Ovary (tissue), 7 donors: ENCODE measurements at regions not wholly inside any gene's neighbourhood (a gene's known extent, or its start where the extent isn't known, plus 50 kb on each side); places are given as distances from the start of the nearest gene placed in this dataset.

Experiments used
- DNase-seq, 5 donors: peaks; one replicate each; pipeline ENCODE4 v3.0.0-alpha.2; 2019 to 2020
- H3K27ac ChIP-seq, 2 donors: fragments of 200-600 bp; one replicate each; pipeline versions ENCODE4 v1.5.1 to v1.8.0; 2019 to 2022
- H3K27me3 ChIP-seq: fragments of 200-600 bp; one replicate; pipeline ENCODE4 v1.8.0; 2022
- H3K36me3 ChIP-seq: fragments of 200-600 bp; sonication (generic); one replicate; pipeline ENCODE4 v1.5.1; 2019
- H3K4me1 ChIP-seq: one replicate; pipeline ENCODE4 v1.8.1; 2013; ENCODE audit warnings: mild to moderate bottlenecking, moderate library complexity; ENCODE audit not compliant: insufficient read depth
- H3K4me3 ChIP-seq: fragments of 200-600 bp; sonication (generic); one replicate; pipeline ENCODE4 v1.5.1; 2017
- H3K9me3 ChIP-seq, 2 donors: fragments of 200-600 bp in 1 of 2; sonication (generic) in 1 of 2; one replicate each; pipeline versions ENCODE4 v1.5.1 to v1.8.1; 2013 to 2019; ENCODE audit warnings: mild to moderate bottlenecking in 1 of 2, moderate library complexity in 1 of 2
- EP300 ChIP-seq: sonication (generic); formaldehyde crosslinking; IDR thresholded peaks from one replicate; pipeline ENCODE4 v1.6.1; 2017; ENCODE audit warnings: antibody characterized with exemption
- POLR2A ChIP-seq: fragments of 450-650 bp; IDR thresholded peaks from one replicate; pipeline ENCODE4 v1.6.1; 2017; ENCODE audit warnings: antibody characterized with exemption, mild to moderate bottlenecking, moderate library complexity
- WGBS, 3 donors: extraction: QIAGEN DNeasy Blood & Tissue Kit in 1 of 3; methylation state at CpG; one replicate each; pipeline versions ENCODE4 v1.1.5 to v1.1.7; 2013 to 2017; 5-methylcytosine and 5-hydroxymethylcytosine counted together
- intact Hi-C, 4 donors: fragments of 100-400 bp; cut with DNase I; formaldehyde crosslinking; loops; one replicate each; pipeline versions ENCODE4 v1.11.0 to v1.15.1; 2022 to 2023
- TF ChIP-seq, protein P1 (sequence below), 3 donors: fragments of 450-650 bp in 2 of 3; fragments of 200-600 bp in 1 of 3; IDR thresholded peaks; one replicate each; pipeline versions ENCODE4 v1.5.1 to v1.8.0; 2016 to 2022; ENCODE audit warnings: antibody characterized with exemption in 3 of 3, mild to moderate bottlenecking in 1 of 3
- donor health status: DM: no; HTN: no; CAD: no; lungs with moderate emphysema.
- donor health status: DM: no; HTN: no; CAD: no.
- donor health status: Bipolar disorder and iron deficiency.
- donor health status: DM: no; HTN: no; CAD: no.
- donor health status: DM: yes; HTN: yes; CAD: no.

DNA sequence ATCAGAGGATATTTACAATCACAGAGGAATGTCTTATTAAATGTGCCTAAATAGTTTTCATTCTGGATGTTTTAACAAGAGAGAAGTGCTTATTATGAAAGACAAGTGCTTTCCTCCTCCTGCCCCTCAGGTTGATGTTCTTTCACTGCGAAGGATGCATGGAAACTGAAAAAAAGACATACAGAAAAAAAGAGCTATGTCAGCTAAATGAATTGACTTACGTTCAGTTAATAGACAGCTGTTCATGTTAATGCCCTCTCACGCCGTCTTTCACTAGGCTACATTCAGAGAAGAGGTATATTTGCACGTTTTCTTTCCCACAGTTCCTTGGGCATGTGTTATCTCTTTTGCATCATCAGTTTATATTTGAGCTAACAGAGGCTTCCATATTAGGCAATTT is 821.8 kb upstream of the PCDH9 start:
- intact Hi-C loops: no loop called here
- WGBS, 3 donors: 70 to 71% (median 71%) methylated on average over 5 of the region's 5 CpGs
- Histone ChIP-seq H3K27ac (no peak overlapping the region), H3K36me3 (no peaks in the 10 kb centered on the region), H3K4me3 (no peak overlapping the region), H3K9me3 (no peaks in the 10 kb centered on the region), H3K4me1 (no peaks in the 10 kb centered on the region), H3K27me3 (no peaks in the 10 kb centered on the region)
- TF ChIP-seq, protein P1, sequence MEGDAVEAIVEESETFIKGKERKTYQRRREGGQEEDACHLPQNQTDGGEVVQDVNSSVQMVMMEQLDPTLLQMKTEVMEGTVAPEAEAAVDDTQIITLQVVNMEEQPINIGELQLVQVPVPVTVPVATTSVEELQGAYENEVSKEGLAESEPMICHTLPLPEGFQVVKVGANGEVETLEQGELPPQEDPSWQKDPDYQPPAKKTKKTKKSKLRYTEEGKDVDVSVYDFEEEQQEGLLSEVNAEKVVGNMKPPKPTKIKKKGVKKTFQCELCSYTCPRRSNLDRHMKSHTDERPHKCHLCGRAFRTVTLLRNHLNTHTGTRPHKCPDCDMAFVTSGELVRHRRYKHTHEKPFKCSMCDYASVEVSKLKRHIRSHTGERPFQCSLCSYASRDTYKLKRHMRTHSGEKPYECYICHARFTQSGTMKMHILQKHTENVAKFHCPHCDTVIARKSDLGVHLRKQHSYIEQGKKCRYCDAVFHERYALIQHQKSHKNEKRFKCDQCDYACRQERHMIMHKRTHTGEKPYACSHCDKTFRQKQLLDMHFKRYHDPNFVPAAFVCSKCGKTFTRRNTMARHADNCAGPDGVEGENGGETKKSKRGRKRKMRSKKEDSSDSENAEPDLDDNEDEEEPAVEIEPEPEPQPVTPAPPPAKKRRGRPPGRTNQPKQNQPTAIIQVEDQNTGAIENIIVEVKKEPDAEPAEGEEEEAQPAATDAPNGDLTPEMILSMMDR (IDR thresholded peaks at IDR 0.05): no peak
- TF ChIP-seq POLR2A: no peak
- no peak for DNase-seq

DNA sequence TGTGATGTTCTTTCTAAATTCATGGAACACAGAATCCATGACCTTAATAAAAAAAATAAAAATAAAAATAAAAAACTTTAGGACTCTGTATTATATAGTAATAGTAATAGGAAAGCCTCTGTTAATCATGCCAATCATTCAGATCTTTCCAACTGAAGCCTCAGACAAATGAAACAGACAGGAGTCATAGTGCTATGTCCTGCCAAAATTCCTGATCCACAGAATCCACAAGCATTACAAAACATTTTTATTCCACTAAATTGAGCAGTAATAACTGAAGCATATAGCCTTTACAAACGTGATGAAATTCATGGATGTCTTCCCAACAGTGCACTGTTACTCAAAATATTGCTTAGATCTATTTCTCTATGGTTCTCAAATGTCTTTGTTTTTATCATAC is 820.6 kb upstream of the PCDH9 start:
- Histone ChIP-seq H3K4me3 (no peak overlapping the region), H3K27me3 (no peaks in the 10 kb centered on the region), H3K4me1 (no peaks in the 10 kb centered on the region), H3K36me3 (no peaks in the 10 kb centered on the region), H3K27ac (no peak overlapping the region), H3K9me3 (no peaks in the 10 kb centered on the region)
- DNase-seq: no peak
- intact Hi-C loops: no loop called here
- TF ChIP-seq, protein P1 (IDR thresholded peaks at IDR 0.05): no peak
- TF ChIP-seq EP300: no peak
- no peak for TF ChIP-seq POLR2A
- 27 to 52% (median 28%) methylated on average over 1 of the region's 1 CpG for WGBS, 3 donors

DNA sequence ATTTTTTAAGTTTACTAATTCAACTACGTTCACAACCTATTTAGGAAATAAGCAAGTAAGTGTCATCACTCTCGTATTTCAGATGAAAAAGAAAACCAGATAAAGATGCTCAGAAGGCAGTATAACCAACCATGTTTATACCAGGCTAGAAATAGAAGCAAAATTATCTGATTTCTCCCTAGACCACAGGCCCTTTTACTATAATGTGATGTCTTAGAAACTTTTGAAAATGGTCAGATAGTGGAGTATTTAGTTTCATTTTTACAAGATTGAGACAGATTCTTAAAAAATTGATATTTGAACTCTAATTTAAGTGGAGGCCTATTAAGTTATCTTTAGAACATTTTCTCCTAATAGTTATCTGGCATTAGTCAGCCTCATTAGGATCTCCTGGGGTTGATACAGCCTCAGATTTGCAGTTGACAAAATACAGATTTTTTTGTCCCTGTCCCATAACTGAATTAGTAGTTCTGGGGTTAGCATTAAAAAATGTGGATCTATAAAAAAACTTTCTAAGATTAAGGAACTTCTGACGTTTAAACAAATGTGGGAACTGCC is 818.7 kb upstream of the PCDH9 start:
- no peaks in the 10 kb centered on the region for H3K4me1 ChIP-seq
- no peak overlapping the region for H3K27ac ChIP-seq
- intact Hi-C loops: no loop called here
- no peaks in the 10 kb centered on the region for H3K9me3 ChIP-seq
- no peak overlapping the region for H3K4me3 ChIP-seq
- TF ChIP-seq EP300 (no peak), POLR2A (no peak)
- TF ChIP-seq, protein P1 (IDR thresholded peaks at IDR 0.05): no peak
- WGBS, 3 donors: 51 to 62% (median 61%) methylated on average over 3 of the region's 3 CpGs
- no peaks in the 10 kb centered on the region for H3K36me3 ChIP-seq
- no peak for DNase-seq
- no peaks in the 10 kb centered on the region for H3K27me3 ChIP-seq

DNA sequence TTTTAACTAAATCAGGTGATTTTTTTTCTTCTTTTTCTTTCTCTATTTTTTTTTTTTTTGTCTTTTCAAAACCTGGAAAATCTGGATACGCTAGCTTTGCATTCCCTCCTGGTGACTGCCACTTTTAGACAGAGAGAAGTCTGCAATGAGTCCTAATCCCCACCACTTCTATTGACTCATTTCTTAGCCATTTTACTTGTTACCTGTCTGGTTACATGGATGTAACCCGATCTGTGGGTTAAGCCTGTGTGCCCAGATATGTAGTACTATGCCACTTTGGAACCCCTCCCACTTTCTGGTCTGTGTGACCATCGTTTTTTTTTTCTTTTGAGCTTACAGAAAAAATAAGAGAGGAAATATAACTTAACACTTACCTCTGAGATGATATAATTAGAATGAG is 817.8 kb upstream of the PCDH9 start:
- H3K4me3 ChIP-seq: no peak overlapping the region
- H3K27me3 ChIP-seq: no peaks in the 10 kb centered on the region
- no peaks in the 10 kb centered on the region for H3K4me1 ChIP-seq
- no peaks in the 10 kb centered on the region for H3K36me3 ChIP-seq
- no peaks in the 10 kb centered on the region for H3K9me3 ChIP-seq
- intact Hi-C loops: no loop called here
- TF ChIP-seq, protein P1 (IDR thresholded peaks at IDR 0.05): no peak
- TF ChIP-seq POLR2A (no peak), EP300 (no peak)
- WGBS, 3 donors: 70 to 78% (median 75%) methylated on average over 3 of the region's 3 CpGs
- H3K27ac ChIP-seq: no peak overlapping the region
- no peak for DNase-seq

DNA sequence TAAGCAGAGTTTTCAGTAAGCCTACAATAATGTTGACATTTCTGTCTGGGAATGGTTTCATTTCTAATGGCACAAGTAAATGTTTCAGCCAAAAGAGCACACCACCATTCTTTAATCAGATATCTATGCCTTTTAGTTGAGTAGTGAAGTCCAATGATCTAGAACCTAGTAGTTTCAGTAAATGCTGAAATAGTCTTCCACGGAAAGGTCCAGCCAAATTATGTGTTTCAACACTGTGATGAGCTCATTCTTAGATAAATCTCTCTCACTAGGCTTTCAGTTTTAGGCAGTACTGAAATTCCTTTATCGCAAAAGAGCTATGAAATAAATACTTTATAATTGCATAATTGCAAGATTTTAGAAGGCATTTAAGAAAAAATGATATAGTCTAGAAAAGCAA is 816.8 kb upstream of the PCDH9 start:
- intact Hi-C loops: no loop called here
- 54 to 63% (median 56%) methylated on average over 2 of the region's 2 CpGs for WGBS, 3 donors
- Histone ChIP-seq H3K27me3 (no peaks in the 10 kb centered on the region), H3K36me3 (no peaks in the 10 kb centered on the region), H3K9me3 (no peaks in the 10 kb centered on the region), H3K4me3 (no peak overlapping the region), H3K27ac (no peak overlapping the region), H3K4me1 (no peaks in the 10 kb centered on the region)
- TF ChIP-seq EP300 (no peak), POLR2A (no peak)
- TF ChIP-seq, protein P1 (IDR thresholded peaks at IDR 0.05): no peak
- no peak for DNase-seq
